Activated CD4-positive, alpha-beta T cell treated with anti-CD3 and anti-CD28 coated beads, Interleukin-2, amount 50 U/mL, for 24 hours (primary cell): ENCODE measurements at regions not wholly inside any gene's neighbourhood (a gene's known extent, or its start where the extent isn't known, plus 50 kb on each side); places are given as distances from the start of the nearest gene placed in this dataset.

Experiments
- DNase-seq, 2 donors: peaks; one replicate each; pipeline ENCODE4 v3.0.0-alpha.2; 2020; ENCODE audit warnings: low read depth in 1 of 2, low spot score in 1 of 2

- no peak for DNase-seq
Measured at GRCh38 chr2:205937211-205937610, 148.8 kb downstream of the INO80D start.

GRCh38 chr2:205936446-205936845, 149.5 kb downstream of the INO80D start:
- no peak for DNase-seq

DNA sequence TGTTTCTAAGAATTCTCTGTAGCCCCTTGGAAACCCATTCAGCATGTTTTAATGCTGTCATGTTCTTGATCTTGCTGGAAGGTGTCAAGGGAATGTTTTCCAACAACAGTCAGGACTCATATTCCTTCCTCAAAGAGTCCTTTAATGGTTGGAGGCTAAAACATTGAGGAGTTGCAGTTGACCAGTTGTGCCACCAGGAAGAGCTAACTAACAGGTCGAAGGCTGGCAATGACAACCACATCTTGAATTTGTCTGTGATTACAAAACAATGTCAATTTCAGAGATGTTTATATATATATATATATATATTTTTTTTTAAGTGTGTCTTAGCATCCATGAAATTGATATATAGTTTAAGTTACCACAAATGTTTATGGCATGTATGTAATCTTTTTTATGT, 151.5 kb downstream of the INO80D start:
- DNase-seq: no peak

DNA sequence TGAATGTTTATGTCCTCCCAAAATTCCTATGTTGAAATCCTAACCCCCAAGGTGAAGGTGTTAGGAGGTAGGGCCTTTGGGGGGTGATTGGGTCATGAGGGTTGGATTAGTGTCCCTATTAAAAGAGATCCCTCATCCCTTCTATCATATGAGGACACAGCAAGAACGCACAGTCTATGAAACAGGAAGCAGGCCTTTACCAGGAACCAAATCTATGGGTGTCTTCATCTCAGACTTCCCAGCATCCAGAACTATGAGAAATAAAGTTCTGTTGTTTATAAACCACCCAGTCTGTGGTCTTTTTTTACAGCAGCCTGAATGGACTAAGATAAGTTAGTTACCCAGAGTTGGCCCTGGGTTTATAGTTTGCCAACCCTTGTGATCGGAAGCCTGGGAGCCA, 153.1 kb downstream of the INO80D start:
- no peak for DNase-seq

DNA sequence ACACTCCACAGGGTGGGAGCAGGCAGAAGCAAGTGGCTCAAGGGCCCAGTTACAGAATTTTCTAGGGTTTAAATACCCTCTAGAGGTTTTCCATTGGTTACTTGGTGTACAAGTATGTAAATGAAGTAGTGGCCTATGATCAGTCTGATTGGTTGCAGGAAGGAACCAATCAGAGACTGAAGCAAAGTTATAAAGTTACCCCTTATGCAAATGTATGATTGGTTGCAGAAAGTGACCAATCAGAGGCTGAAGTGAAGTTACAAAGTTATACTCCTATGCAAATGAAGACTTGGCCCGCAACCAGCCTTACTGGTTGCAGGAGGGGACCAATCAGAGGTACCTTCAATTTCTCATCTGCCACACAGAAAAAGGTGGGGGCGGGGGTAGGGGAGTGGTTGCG, 154.6 kb downstream of the INO80D start:
- no peak for DNase-seq

DNA sequence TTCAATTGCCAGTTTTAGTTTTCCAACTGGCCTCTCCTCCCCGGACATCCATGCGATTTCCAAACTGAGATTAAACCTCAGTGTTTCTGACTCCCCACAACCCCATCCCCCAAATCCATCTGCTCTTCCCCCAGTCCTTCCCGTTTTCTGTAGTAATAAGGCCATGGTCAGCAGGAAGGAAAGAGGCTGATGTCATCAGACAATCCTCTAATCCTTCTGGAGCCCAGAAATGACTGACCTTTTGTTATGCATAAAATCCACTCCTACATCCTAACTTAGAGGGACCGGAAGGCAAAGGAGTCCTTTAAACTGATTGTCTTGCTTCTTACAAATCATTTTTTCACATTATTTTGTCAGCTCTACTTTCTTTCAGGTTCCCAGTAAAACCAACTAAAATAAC, 155.8 kb downstream of the INO80D start:
- no peak for DNase-seq

- no peak for DNase-seq
Measured at GRCh38 chr2:205929246-205929942, 156.6 kb downstream of the INO80D start.

GRCh38 chr2:205925373-205926337, 160.3 kb downstream of the INO80D start:
- DNase-seq: peak; percentile 48 to 51

GRCh38 chr2:205924676-205925075, 161.3 kb downstream of the INO80D start:
- no peak for DNase-seq

DNA sequence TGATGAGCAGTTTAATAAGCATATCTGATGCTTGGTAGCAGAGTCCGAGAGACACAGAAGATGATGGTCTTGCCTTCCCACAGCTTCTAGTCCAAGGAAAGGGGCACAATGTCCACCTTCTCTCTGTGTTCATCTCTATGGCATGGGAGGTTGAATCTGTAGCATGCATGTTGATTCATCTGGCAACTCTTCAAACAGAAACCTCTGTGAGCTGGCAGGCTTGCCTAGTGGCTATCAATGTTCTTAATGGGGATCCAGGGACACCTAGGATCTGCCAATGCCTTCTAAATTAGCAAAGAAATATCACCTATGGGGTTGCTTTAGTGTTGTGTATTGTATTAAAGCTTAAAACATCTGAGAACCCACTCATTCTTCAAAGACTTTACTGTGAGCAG, 170.8 kb downstream of the INO80D start:
- no peak for DNase-seq

- DNase-seq: no peak
Measured at GRCh38 chr2:205914213-205915129, 171.5 kb downstream of the INO80D start.

GRCh38 chr2:205913668-205914067, 172.3 kb downstream of the INO80D start:
- no peak for DNase-seq

- DNase-seq: no peak
Measured at GRCh38 chr2:205911306-205911705, 174.7 kb downstream of the INO80D start.

DNA sequence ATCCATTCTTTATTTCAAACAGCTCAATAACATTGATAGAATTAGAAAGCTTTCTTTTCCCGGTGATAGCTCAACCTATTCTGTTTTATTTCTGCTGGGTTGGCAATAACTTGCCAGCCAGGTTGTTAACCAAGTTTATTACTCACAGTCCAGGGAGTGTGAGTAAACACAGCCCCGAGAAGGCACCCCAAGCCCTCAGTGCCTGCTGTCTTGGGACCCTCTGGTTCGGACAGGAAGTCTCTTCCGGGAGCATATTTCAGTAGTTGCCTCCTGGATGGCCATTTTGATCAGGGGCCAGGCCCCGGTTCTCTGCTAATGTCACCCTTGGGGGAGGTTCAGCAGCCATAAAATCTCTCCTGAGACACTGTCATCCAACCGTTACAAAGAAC, 176.8 kb downstream of the INO80D start:
- no peak for DNase-seq

DNA sequence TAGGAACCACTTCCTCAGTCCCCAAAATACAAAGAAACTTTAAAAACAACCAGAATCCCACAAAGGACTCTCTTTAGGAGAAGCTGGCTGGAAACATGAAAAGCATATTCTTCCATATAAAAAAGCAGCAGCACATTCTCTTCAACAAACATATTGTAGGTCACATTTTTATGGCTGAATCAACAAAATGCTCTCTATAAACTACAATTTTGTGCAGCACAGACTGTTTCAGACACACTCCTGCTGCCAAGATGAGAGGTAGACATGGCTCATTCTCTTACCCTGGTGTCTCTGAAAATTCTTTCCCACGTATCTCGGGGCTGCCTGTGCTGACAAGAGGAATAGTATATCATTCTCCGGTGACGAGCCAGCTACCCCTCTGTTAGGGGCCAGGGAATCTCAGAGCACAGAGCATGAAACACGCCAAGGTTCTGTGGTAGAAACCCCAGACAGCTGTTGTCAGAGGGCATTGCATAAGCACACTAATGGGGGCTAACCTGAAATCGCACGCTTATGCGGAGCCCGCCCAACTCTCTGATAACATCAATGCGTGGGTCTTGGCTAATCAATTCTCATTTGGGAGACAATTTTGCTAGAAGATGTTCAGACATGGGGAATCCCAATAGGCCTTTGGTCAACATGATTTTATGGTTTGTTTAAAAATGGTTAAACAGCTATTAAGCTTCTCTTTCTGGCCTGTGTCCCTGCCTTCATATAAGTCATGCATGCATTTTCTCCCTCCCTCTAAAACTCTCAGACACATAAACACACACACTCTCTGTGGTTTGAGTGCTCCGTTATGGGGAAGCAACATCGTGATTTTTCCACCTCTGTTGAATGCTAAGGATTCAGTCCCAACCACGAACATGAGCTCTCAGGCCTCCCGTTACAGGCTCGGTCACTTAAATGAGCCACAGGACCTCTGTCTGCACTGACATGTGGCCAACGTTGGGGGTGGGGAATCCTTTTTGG, 177.5 kb downstream of the INO80D start:
- no peak for DNase-seq

DNA sequence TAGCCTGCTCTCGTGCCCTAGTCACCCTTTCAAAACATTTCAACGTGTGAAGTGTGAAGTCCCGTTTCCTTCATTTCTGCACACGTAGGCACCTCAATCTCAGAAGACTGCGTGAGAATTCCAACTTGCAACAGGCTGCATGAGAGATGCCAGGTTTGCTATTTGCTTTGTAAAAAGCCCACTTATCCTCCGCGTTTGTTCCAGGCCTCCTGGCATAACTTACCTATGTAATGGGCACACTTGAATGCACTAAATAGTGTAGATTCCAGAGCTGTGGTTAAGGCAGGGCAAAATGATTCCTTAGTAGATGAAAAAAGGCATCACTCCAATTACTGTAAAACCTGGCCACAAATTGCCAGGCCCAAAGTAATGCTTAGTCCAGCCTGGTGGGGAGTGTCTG, 179.6 kb downstream of the INO80D start:
- DNase-seq: no peak

DNA sequence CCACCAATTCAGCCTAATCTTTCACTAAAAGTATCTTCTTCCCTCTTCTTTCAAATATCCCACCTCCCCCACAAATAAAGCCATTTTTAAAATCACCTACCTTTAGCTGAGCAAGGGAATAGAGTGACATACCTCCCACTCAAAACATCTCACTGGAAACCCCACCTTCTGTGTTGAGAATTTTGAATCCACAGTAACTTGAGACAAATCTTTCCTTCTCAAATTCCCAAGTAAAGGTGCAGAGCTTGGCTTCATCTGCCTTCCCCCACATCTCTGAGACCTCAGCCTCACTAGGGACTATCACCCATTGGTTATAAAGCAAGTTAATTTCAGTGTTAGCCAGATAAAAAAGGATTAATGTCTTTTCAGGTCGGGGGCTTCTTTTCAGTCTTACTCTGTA, 180.4 kb downstream of the INO80D start:
- DNase-seq: no peak

DNA sequence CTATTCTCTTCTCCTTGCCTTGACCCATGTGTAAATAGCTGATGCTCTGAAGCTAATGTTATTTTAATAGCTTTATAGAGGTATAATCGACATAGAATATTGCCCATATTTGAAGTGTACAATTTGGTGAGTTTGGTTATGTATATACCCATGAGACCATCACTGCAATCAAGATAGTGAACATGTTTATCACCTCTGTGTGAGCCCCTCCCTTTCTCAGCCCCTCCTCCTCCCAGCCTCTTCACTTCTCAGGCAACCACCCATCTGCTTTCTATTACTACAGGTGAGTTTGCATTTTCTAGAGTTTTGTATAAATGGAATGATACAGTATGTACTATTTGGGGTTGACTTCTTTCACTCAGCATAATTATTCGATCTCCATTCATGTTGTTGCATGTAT, 181.1 kb downstream of the INO80D start:
- DNase-seq: no peak

DNA sequence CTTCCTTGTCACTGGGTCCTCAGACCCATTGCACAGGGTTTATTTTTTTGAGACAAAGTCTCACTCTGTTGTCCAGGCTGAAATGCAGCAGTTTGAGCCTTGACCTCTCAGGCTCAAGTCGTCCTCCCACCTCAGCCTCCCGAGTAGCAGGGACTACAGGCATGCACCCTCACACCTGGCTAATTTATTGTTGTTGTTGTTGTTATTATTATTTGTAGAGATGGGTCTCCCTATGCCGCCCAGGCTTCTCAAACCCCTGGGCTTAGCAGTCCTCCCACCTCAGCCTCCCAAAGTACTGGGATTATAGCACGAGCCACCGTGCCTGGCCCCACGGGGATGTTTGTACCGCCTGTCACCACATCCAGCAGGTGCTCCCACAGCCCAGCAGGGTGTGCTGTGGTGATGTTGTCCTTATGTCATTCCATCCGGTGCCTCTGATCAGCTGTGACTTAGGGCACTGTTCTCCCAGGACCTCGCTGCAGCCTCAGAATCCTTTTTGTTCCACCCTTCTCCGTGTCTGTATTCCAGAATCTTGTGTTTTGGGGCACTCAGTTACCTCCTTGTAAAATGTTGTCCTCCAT, 182.3 kb downstream of the INO80D start:
- no peak for DNase-seq

DNA sequence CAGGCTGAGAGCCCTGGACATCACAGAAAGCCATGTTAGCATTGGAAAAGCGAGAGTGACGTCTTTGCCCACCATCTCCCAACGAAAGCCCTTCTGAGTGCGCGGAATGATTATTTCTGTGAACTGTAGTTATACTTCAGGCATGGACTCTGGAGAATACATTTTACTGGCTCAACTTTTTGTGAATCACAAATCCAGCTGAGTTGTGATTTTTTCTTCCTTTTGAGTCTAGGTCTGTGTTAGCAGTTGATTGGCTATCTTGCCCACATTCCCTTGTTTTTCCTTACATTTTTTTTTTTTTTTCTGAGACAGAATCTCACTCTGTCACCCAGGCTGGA, 183.1 kb downstream of the INO80D start:
- DNase-seq: no peak
